ENCODE measurements at regions not wholly inside any gene's neighbourhood (a gene's known extent, or its start where the extent isn't known, plus 50 kb on each side); places are given as distances from the start of the nearest gene placed in this dataset.
"Not testable (repeated sequence)": the region's sequence is repeated elsewhere in the genome, so short reads cannot be mapped to it uniquely, and the experiment has no call there.

DNA sequence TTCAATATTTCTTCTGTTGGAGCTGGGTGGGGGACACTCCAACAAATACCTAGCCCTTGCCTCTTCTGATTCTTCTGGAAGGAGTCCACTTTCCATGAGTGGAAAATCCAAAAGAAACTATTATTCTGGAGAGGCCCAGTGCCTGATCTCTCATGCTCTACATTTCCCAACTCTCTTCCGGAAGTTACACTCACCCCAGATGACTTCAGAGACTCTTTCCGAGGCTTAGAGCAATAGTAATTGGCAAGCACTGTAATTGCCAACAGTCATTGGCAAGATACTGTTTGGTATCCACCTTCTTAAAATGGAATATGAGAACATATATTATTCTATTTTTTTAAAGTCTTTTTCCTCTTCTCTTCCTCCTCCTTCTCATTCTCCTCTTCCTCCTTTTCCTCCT lies 60.5 kb upstream of the CYRIA start:
- Mint-ChIP-seq H3K27me3 (ENCODE audit: unreplicated experiment) (peaks cover 61% of the 10 kb centered on the region), H3K4me3 (ENCODE audit: low read depth, unreplicated experiment) (no peak overlapping the region), H3K4me1 (ENCODE audit: low read depth, unreplicated experiment) (no peaks in the 10 kb centered on the region), H3K9me3 (ENCODE audit: low read depth, unreplicated experiment) (no peaks in the 10 kb centered on the region), H3K27ac (ENCODE audit: unreplicated experiment) (no peak overlapping the region), H3K36me3 (ENCODE audit: insufficient read depth, unreplicated experiment) (no peaks in the 10 kb centered on the region)
- no peak for DNase-seq
- TF ChIP-seq, protein P1, sequence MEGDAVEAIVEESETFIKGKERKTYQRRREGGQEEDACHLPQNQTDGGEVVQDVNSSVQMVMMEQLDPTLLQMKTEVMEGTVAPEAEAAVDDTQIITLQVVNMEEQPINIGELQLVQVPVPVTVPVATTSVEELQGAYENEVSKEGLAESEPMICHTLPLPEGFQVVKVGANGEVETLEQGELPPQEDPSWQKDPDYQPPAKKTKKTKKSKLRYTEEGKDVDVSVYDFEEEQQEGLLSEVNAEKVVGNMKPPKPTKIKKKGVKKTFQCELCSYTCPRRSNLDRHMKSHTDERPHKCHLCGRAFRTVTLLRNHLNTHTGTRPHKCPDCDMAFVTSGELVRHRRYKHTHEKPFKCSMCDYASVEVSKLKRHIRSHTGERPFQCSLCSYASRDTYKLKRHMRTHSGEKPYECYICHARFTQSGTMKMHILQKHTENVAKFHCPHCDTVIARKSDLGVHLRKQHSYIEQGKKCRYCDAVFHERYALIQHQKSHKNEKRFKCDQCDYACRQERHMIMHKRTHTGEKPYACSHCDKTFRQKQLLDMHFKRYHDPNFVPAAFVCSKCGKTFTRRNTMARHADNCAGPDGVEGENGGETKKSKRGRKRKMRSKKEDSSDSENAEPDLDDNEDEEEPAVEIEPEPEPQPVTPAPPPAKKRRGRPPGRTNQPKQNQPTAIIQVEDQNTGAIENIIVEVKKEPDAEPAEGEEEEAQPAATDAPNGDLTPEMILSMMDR (IDR thresholded peaks at IDR 0.05; ENCODE audit: unreplicated experiment) = no peak
- BruUV-seq (replicated peaks) = no TSS peak
- intact Hi-C loops (cut with micrococcal nuclease; ENCODE audit: unreplicated experiment) = no loop called here
- CTCF ChIA-PET = no interaction called here

DNA sequence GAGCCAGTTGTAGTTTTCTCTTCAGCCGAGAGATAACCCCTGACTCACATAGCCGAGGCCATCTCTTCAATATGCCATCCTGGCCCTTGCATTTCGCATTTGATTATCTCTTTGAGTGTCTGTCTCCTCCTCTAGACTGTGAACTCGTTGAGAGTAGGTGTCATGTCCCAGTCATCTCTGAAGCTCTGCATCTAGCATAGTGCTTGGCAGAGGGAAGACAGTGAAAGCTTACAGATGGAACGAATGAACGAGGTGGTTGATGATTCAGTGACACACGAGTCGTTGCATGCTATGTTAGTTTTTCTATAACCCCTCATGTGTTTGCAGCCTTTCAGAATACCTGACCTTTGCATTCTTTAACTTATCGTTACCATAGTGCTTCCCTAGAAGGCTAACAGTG lies 59.9 kb upstream of the CYRIA start:
- H3K27me3 Mint-ChIP-seq (ENCODE audit: unreplicated experiment) = peaks cover 67% of the 10 kb centered on the region
- H3K4me1 Mint-ChIP-seq (ENCODE audit: low read depth, unreplicated experiment) = no peaks in the 10 kb centered on the region
- CTCF ChIA-PET = no interaction called here

DNA sequence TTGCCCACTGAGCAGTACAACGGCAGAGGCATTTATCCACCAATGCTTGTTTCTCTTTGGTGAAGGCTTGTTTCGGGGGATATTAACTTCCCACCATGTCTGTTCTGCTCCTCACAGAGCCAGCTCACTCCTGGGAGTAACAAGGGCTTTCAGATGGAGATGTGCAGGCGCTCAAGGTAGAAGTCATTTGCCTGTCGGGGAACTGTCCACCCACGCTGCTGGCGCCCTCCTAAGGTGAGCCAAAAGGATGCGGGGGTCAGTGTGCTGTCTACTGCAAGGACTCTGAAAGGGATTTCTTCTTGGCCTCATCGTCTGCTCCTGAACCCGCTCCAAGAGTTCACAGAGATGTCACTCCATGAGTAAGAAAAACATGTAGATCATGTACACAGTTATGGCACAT lies 57.0 kb upstream of the CYRIA start:
- Mint-ChIP-seq H3K9me3 (ENCODE audit: low read depth, unreplicated experiment) (no peaks in the 10 kb centered on the region), H3K27ac (ENCODE audit: unreplicated experiment) (no peak overlapping the region), H3K27me3 (ENCODE audit: unreplicated experiment) (peaks cover 70% of the 10 kb centered on the region), H3K4me3 (ENCODE audit: low read depth, unreplicated experiment) (no peak overlapping the region), H3K4me1 (ENCODE audit: low read depth, unreplicated experiment) (no peaks in the 10 kb centered on the region), H3K36me3 (ENCODE audit: insufficient read depth, unreplicated experiment) (no peaks in the 10 kb centered on the region)
- no TSS peak for BruUV-seq (replicated peaks)
- CTCF ChIA-PET = no interaction called here
- TF ChIP-seq, protein P1 (IDR thresholded peaks at IDR 0.05; ENCODE audit: unreplicated experiment) = no peak
- intact Hi-C loops (cut with micrococcal nuclease; ENCODE audit: unreplicated experiment) = no loop called here
- DNase-seq = no peak

More for the DNA sequence above, 59.9 kb upstream of the CYRIA start:
- Mint-ChIP-seq H3K36me3 (ENCODE audit: insufficient read depth, unreplicated experiment) (no peaks in the 10 kb centered on the region), H3K9me3 (ENCODE audit: low read depth, unreplicated experiment) (no peaks in the 10 kb centered on the region), H3K27ac (ENCODE audit: unreplicated experiment) (no peak overlapping the region), H3K4me3 (ENCODE audit: low read depth, unreplicated experiment) (no peak overlapping the region)
- BruUV-seq (replicated peaks) = no TSS peak
- intact Hi-C loops (cut with micrococcal nuclease; ENCODE audit: unreplicated experiment) = no loop called here
- TF ChIP-seq, protein P1 (IDR thresholded peaks at IDR 0.05; ENCODE audit: unreplicated experiment) = no peak
- no peak for DNase-seq

DNA sequence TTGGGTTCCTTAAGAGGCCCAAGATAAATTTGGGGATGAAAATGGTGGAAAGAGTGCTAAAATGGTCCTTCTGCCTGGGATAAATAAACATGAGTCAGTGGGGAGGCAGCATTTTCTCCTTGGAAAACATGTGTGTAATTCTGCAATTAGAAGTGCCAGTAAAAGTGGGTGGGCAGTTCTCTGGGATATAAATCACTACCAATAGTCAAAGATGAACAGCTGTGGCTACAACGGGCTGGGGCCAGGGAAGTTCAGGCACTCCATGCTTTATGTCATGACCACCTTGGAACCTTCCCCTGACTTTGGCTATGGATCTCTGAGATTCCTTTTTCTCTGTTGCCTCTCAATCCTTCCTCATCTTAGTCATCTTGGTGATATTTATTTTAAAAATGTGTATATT lies 56.5 kb upstream of the CYRIA start:
- H3K9me3 Mint-ChIP-seq (ENCODE audit: low read depth, unreplicated experiment) = no peaks in the 10 kb centered on the region
- no peaks in the 10 kb centered on the region for H3K4me1 Mint-ChIP-seq (ENCODE audit: low read depth, unreplicated experiment)
- intact Hi-C loops (cut with micrococcal nuclease; ENCODE audit: unreplicated experiment) = no loop called here
- CTCF ChIA-PET = no interaction called here
- no TSS peak for BruUV-seq (replicated peaks)
- peaks cover 76% of the 10 kb centered on the region for H3K27me3 Mint-ChIP-seq (ENCODE audit: unreplicated experiment)
- no peak for DNase-seq
- H3K4me3 Mint-ChIP-seq (ENCODE audit: low read depth, unreplicated experiment) = no peak overlapping the region
- TF ChIP-seq, protein P1 (IDR thresholded peaks at IDR 0.05; ENCODE audit: unreplicated experiment) = no peak
- no peaks in the 10 kb centered on the region for H3K36me3 Mint-ChIP-seq (ENCODE audit: insufficient read depth, unreplicated experiment)
- H3K27ac Mint-ChIP-seq (ENCODE audit: unreplicated experiment) = no peak overlapping the region

DNA sequence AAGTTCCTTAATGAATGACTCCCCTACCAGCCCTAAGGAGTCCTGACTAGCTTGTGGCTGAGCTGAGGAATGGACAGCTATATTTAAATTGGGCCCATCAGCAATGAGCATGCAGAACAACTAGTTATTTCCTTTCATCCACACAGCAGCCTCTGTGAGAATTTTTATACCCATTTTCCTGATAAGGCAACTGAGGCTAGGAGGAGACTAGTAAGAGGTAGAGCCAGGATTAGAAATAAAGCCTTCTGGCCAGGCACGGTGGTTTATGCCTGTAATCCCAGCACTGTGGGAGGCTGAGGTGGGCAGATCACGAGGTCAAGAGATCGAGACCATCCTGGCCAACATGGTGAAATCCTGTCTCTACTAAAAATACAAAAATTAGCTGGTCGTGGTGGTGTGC lies 55.9 kb upstream of the CYRIA start:
- intact Hi-C loops (cut with micrococcal nuclease; ENCODE audit: unreplicated experiment); BruUV-seq (replicated peaks); H3K4me1 Mint-ChIP-seq (ENCODE audit: low read depth, unreplicated experiment); H3K9me3 Mint-ChIP-seq (ENCODE audit: low read depth, unreplicated experiment); H3K27ac Mint-ChIP-seq (ENCODE audit: unreplicated experiment); CTCF ChIA-PET; H3K4me3 Mint-ChIP-seq (ENCODE audit: low read depth, unreplicated experiment); H3K36me3 Mint-ChIP-seq (ENCODE audit: insufficient read depth, unreplicated experiment); DNase-seq: not testable (repeated sequence)
- peaks cover 75% of the 10 kb centered on the region for H3K27me3 Mint-ChIP-seq (ENCODE audit: unreplicated experiment)

DNA sequence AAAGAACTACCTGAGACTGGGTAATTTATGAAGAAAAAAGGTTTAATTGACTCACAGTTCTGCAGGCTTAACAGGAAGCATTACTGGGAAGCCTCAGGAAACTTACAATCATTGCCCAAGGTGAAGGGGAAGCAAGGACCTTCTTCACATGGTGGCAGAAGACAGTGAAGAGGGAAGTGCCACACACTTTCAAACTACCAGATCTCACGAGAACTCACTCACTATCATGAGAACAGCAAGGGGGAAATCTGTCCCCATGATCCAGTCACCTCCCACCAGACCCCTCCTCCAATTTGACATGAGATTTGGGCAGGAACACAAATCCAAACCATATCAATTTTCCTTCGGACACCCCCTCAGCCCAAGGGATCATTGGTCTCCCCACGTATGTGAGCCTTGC lies 55.1 kb upstream of the CYRIA start:
- BruUV-seq (replicated peaks); CTCF ChIA-PET; intact Hi-C loops (cut with micrococcal nuclease; ENCODE audit: unreplicated experiment); H3K4me3 Mint-ChIP-seq (ENCODE audit: low read depth, unreplicated experiment); H3K4me1 Mint-ChIP-seq (ENCODE audit: low read depth, unreplicated experiment); H3K9me3 Mint-ChIP-seq (ENCODE audit: low read depth, unreplicated experiment); H3K27ac Mint-ChIP-seq (ENCODE audit: unreplicated experiment); H3K36me3 Mint-ChIP-seq (ENCODE audit: insufficient read depth, unreplicated experiment); DNase-seq: not testable (repeated sequence)
- H3K27me3 Mint-ChIP-seq (ENCODE audit: unreplicated experiment) = peaks cover 67% of the 10 kb centered on the region
